WTC11 (cell line): ENCODE measurements at regions not wholly inside any gene's neighbourhood (a gene's known extent, or its start where the extent isn't known, plus 50 kb on each side); places are given as distances from the start of the nearest gene placed in this dataset.

Experiments
- ATAC-seq: fragments of 200-7000 bp; cut with Tn5 transposase; 2 replicates; pipeline ENCODE4 v1.10.0; 2021; ENCODE audit warnings: mild to moderate bottlenecking, moderate library complexity
- CTCF ChIA-PET: fragments of 300-600 bp; sonication (Branson Sonifier 250); formaldehyde crosslinking; loops from one replicate; lab custom pipeline; 2021; ENCODE audit warnings: antibody characterized with exemption; lab: Charles Lee
- POLR2A ChIA-PET: fragments of 350-600 bp; sonication (Branson Sonifier 250); formaldehyde crosslinking; loops from one replicate; lab custom pipeline; 2021; ENCODE audit warnings: antibody characterized with exemption; lab: Charles Lee
- DNase-seq: peaks from one replicate; pipeline ENCODE4 v3.0.0; 2021; ENCODE audit warnings: low spot score
- H3K27ac Mint-ChIP-seq: 2 replicates; pipeline ENCODE4 v1.8.0; 2021; ENCODE audit warnings: mixed read lengths
- H3K27me3 Mint-ChIP-seq: 2 replicates; pipeline ENCODE4 v1.8.0; 2021; ENCODE audit warnings: low read depth, mild to moderate bottlenecking, moderate library complexity, mixed read lengths
- H3K36me3 Mint-ChIP-seq: 2 replicates; pipeline ENCODE4 v1.8.0; 2021; ENCODE audit warnings: mixed read lengths
- H3K4me1 Mint-ChIP-seq: 2 replicates; pipeline ENCODE4 v1.8.0; 2022; ENCODE audit warnings: mixed read lengths
- H3K4me3 Mint-ChIP-seq: 2 replicates; pipeline ENCODE4 v1.8.0; 2021; ENCODE audit warnings: mild to moderate bottlenecking, moderate library complexity, mixed read lengths
- H3K9me3 Mint-ChIP-seq: 2 replicates; pipeline ENCODE4 v1.8.0; 2021; ENCODE audit warnings: mixed read lengths
- CREB1 ChIP-seq: sonication (generic); formaldehyde crosslinking; IDR thresholded peaks from 2 replicates; pipeline ENCODE4 v1.8.0; 2023; ENCODE audit warnings: mild to moderate bottlenecking, missing genetic modification reagents
- ESRRA ChIP-seq: sonication (generic); formaldehyde crosslinking; IDR thresholded peaks from 2 replicates; pipeline ENCODE4 v1.8.1; 2022; ENCODE audit warnings: mild to moderate bottlenecking, missing genetic modification reagents, borderline replicate concordance
- FOXJ3 ChIP-seq: sonication (generic); formaldehyde crosslinking; IDR thresholded peaks from 2 replicates; pipeline ENCODE4 v1.9.0; 2021; ENCODE audit warnings: missing genetic modification reagents, mild to moderate bottlenecking, borderline replicate concordance
- JUN ChIP-seq: sonication (generic); formaldehyde crosslinking; IDR thresholded peaks from 2 replicates; pipeline ENCODE4 v1.8.0; 2023; ENCODE audit warnings: mild to moderate bottlenecking, missing genetic modification reagents
- KAT7 ChIP-seq: sonication (generic); formaldehyde crosslinking; IDR thresholded peaks from 2 replicates; pipeline ENCODE4 v1.8.1; 2023; ENCODE audit warnings: missing genetic modification reagents, mild to moderate bottlenecking, borderline replicate concordance
- NR1H2 ChIP-seq: sonication (generic); formaldehyde crosslinking; IDR thresholded peaks from 2 replicates; pipeline ENCODE4 v1.9.0; 2021; ENCODE audit warnings: mild to moderate bottlenecking, moderate library complexity, missing genetic modification reagents
- NR2C2 ChIP-seq: sonication (generic); formaldehyde crosslinking; IDR thresholded peaks from 2 replicates; pipeline ENCODE4 v1.8.0; 2022; ENCODE audit warnings: mild to moderate bottlenecking, missing genetic modification reagents
- RELA ChIP-seq: sonication (generic); formaldehyde crosslinking; IDR thresholded peaks from 2 replicates; pipeline ENCODE4 v1.8.1; 2022; ENCODE audit warnings: missing genetic modification reagents, mild to moderate bottlenecking, borderline replicate concordance
- SMAD4 ChIP-seq: sonication (generic); formaldehyde crosslinking; IDR thresholded peaks from 2 replicates; pipeline ENCODE4 v1.8.0; 2022; ENCODE audit warnings: mild to moderate bottlenecking, missing genetic modification reagents
- TCF7 ChIP-seq: sonication (generic); formaldehyde crosslinking; IDR thresholded peaks from 2 replicates; pipeline ENCODE4 v1.8.0; 2022; ENCODE audit warnings: mild to moderate bottlenecking, low read depth, missing genetic modification reagents, moderate library complexity
- TEAD1 ChIP-seq: sonication (generic); formaldehyde crosslinking; IDR thresholded peaks from 2 replicates; pipeline ENCODE4 v1.8.0; 2022; ENCODE audit warnings: mild to moderate bottlenecking, missing genetic modification reagents
- ZNF138 ChIP-seq: sonication (generic); formaldehyde crosslinking; conservative IDR thresholded peaks from 2 replicates; pipeline ENCODE4 v1.8.1; 2022; ENCODE audit warnings: mild to moderate bottlenecking, moderate library complexity, missing genetic modification reagents
- ZNF317 ChIP-seq: sonication (generic); formaldehyde crosslinking; IDR thresholded peaks from 2 replicates; pipeline ENCODE4 v1.8.1; 2023; ENCODE audit warnings: low read depth, mild to moderate bottlenecking, moderate library complexity, missing genetic modification reagents, borderline replicate concordance
- ZNF423 ChIP-seq: fragments of 250-450 bp; sonication (Bioruptor Pico); IDR thresholded peaks from 2 replicates; pipeline ENCODE4 v2.1.2; 2022; ENCODE audit warnings: mild to moderate bottlenecking, moderate library complexity
- TF ChIP-seq, protein P1 (sequence below): sonication (generic); formaldehyde crosslinking; IDR thresholded peaks from 2 replicates; pipeline ENCODE4 v1.8.0; 2022; ENCODE audit warnings: missing genetic modification reagents
- TF ChIP-seq, protein P2 (sequence below): sonication (generic); formaldehyde crosslinking; IDR thresholded peaks from 2 replicates; pipeline ENCODE4 v1.8.1; 2022; ENCODE audit warnings: missing genetic modification reagents, borderline replicate concordance
- TF ChIP-seq, protein P3 (sequence below): fragments of 250-450 bp; sonication (Bioruptor Pico); IDR thresholded peaks from 2 replicates; pipeline ENCODE4 v1.8.0; 2021; ENCODE audit warnings: mild to moderate bottlenecking
- TF ChIP-seq, protein P4 (sequence below): sonication (generic); formaldehyde crosslinking; IDR thresholded peaks from 2 replicates; pipeline ENCODE4 v1.8.1; 2022; ENCODE audit warnings: low read depth, mild to moderate bottlenecking, moderate library complexity, missing genetic modification reagents, borderline replicate concordance
- TF ChIP-seq, protein P5 (sequence below): sonication (generic); formaldehyde crosslinking; IDR thresholded peaks from 2 replicates; pipeline ENCODE4 v1.8.1; 2023; ENCODE audit warnings: mild to moderate bottlenecking, missing genetic modification reagents, moderate library complexity
- TF ChIP-seq, protein P6 (sequence below): sonication (generic); formaldehyde crosslinking; IDR thresholded peaks from 2 replicates; pipeline ENCODE4 v1.8.1; 2022; ENCODE audit warnings: mild to moderate bottlenecking, moderate library complexity, missing genetic modification reagents
- TF ChIP-seq, protein P7 (sequence below): sonication (generic); formaldehyde crosslinking; IDR thresholded peaks from 2 replicates; pipeline ENCODE4 v1.8.0; 2023; ENCODE audit warnings: missing genetic modification reagents
- TF ChIP-seq, protein P8 (sequence below): sonication (generic); formaldehyde crosslinking; conservative IDR thresholded peaks from 2 replicates; pipeline ENCODE4 v1.8.1; 2022; ENCODE audit warnings: mild to moderate bottlenecking, missing genetic modification reagents

DNA sequence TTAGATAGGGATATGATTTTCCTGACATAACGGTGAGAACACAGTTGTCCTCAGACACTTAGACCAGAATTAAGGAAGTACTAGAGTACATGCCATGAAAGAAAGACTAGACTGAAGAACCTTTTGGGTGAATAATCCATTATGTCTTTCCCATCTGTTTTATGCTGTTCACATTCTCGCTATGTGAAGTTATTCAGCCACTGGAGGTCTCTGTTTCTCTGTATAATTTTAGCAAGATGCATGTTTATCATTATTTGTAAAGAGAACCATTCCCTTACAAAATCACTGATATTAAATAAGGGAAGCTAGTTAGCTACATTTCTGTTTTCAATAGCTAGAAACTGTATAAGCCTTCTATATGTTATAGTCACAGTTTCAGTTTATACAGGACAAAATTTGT, 391.9 kb downstream of the CD109 start (continued):
- TF ChIP-seq, protein P1, sequence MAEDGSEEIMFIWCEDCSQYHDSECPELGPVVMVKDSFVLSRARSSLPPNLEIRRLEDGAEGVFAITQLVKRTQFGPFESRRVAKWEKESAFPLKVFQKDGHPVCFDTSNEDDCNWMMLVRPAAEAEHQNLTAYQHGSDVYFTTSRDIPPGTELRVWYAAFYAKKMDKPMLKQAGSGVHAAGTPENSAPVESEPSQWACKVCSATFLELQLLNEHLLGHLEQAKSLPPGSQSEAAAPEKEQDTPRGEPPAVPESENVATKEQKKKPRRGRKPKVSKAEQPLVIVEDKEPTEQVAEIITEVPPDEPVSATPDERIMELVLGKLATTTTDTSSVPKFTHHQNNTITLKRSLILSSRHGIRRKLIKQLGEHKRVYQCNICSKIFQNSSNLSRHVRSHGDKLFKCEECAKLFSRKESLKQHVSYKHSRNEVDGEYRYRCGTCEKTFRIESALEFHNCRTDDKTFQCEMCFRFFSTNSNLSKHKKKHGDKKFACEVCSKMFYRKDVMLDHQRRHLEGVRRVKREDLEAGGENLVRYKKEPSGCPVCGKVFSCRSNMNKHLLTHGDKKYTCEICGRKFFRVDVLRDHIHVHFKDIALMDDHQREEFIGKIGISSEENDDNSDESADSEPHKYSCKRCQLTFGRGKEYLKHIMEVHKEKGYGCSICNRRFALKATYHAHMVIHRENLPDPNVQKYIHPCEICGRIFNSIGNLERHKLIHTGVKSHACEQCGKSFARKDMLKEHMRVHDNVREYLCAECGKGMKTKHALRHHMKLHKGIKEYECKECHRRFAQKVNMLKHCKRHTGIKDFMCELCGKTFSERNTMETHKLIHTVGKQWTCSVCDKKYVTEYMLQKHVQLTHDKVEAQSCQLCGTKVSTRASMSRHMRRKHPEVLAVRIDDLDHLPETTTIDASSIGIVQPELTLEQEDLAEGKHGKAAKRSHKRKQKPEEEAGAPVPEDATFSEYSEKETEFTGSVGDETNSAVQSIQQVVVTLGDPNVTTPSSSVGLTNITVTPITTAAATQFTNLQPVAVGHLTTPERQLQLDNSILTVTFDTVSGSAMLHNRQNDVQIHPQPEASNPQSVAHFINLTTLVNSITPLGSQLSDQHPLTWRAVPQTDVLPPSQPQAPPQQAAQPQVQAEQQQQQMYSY (CRISPR knock-in tag): no peak
- TF ChIP-seq, protein P2, sequence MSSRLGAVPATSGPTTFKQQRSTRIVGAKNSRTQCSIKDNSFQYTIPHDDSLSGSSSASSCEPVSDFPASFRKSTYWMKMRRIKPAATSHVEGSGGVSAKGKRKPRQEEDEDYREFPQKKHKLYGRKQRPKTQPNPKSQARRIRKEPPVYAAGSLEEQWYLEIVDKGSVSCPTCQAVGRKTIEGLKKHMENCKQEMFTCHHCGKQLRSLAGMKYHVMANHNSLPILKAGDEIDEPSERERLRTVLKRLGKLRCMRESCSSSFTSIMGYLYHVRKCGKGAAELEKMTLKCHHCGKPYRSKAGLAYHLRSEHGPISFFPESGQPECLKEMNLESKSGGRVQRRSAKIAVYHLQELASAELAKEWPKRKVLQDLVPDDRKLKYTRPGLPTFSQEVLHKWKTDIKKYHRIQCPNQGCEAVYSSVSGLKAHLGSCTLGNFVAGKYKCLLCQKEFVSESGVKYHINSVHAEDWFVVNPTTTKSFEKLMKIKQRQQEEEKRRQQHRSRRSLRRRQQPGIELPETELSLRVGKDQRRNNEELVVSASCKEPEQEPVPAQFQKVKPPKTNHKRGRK (CRISPR knock-in tag): no peak
- TF ChIP-seq KAT7 (CRISPR knock-in tag): no peak
- TF ChIP-seq FOXJ3: no peak
- no peak for TF ChIP-seq CREB1 (CRISPR knock-in tag)

DNA sequence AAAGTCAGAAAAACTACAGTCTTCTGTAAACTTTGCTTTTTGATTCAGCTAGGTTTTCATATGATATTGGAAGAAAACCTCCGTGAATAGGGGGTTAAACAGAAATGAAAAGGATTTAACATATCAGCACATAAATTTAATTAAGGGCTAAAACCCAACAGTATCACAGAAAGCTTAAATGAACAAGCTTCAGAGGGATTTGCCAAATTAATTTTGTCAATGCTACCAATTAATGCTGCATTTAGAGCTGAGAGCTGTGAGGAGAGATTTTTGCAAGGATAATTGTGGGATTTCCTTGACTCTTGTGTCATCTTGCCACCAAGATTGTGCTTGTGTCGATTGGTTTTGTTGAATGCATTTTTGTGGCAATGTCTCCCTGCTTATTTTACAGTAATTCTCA, 379.9 kb downstream of the CD109 start:
- TF ChIP-seq ZNF138 (CRISPR knock-in tag): no peak
- TF ChIP-seq, protein P3, sequence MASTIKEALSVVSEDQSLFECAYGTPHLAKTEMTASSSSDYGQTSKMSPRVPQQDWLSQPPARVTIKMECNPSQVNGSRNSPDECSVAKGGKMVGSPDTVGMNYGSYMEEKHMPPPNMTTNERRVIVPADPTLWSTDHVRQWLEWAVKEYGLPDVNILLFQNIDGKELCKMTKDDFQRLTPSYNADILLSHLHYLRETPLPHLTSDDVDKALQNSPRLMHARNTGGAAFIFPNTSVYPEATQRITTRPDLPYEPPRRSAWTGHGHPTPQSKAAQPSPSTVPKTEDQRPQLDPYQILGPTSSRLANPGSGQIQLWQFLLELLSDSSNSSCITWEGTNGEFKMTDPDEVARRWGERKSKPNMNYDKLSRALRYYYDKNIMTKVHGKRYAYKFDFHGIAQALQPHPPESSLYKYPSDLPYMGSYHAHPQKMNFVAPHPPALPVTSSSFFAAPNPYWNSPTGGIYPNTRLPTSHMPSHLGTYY (CRISPR knock-in tag): no peak
- no peak for TF ChIP-seq JUN (CRISPR knock-in tag)
- TF ChIP-seq ESRRA (CRISPR knock-in tag): no peak
- TF ChIP-seq TEAD1: no peak
- no peak for TF ChIP-seq TCF7 (CRISPR knock-in tag)
- TF ChIP-seq NR1H2 (CRISPR knock-in tag): no peak
- TF ChIP-seq ZNF317 (CRISPR knock-in tag): no peak
- no peak for TF ChIP-seq SMAD4 (CRISPR knock-in tag)
- TF ChIP-seq ZNF423: no peak
- TF ChIP-seq, protein P4, sequence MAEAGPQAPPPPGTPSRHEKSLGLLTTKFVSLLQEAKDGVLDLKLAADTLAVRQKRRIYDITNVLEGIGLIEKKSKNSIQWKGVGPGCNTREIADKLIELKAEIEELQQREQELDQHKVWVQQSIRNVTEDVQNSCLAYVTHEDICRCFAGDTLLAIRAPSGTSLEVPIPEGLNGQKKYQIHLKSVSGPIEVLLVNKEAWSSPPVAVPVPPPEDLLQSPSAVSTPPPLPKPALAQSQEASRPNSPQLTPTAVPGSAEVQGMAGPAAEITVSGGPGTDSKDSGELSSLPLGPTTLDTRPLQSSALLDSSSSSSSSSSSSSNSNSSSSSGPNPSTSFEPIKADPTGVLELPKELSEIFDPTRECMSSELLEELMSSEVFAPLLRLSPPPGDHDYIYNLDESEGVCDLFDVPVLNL (CRISPR knock-in tag): no peak
- TF ChIP-seq, protein P5, sequence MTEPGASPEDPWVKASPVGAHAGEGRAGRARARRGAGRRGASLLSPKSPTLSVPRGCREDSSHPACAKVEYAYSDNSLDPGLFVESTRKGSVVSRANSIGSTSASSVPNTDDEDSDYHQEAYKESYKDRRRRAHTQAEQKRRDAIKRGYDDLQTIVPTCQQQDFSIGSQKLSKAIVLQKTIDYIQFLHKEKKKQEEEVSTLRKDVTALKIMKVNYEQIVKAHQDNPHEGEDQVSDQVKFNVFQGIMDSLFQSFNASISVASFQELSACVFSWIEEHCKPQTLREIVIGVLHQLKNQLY: no peak
- TF ChIP-seq RELA (CRISPR knock-in tag): no peak
- TF ChIP-seq, protein P6, sequence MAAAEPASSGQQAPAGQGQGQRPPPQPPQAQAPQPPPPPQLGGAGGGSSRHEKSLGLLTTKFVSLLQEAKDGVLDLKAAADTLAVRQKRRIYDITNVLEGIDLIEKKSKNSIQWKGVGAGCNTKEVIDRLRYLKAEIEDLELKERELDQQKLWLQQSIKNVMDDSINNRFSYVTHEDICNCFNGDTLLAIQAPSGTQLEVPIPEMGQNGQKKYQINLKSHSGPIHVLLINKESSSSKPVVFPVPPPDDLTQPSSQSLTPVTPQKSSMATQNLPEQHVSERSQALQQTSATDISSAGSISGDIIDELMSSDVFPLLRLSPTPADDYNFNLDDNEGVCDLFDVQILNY: no peak
- TF ChIP-seq NR2C2 (CRISPR knock-in tag): no peak
- TF ChIP-seq, protein P7, sequence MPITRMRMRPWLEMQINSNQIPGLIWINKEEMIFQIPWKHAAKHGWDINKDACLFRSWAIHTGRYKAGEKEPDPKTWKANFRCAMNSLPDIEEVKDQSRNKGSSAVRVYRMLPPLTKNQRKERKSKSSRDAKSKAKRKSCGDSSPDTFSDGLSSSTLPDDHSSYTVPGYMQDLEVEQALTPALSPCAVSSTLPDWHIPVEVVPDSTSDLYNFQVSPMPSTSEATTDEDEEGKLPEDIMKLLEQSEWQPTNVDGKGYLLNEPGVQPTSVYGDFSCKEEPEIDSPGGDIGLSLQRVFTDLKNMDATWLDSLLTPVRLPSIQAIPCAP (CRISPR knock-in tag): no peak
- TF ChIP-seq, protein P8, sequence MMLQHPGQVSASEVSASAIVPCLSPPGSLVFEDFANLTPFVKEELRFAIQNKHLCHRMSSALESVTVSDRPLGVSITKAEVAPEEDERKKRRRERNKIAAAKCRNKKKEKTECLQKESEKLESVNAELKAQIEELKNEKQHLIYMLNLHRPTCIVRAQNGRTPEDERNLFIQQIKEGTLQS (CRISPR knock-in tag): no peak
- Mint-ChIP-seq H3K27me3 (no peaks in the 10 kb centered on the region), H3K4me1 (no peaks in the 10 kb centered on the region), H3K9me3 (peaks cover 9% of the 10 kb centered on the region), H3K27ac (no peak overlapping the region), H3K4me3 (no peak overlapping the region), H3K36me3 (no peaks in the 10 kb centered on the region)
- ATAC-seq (no peak), DNase-seq (no peak)
- ChIA-PET POLR2A (no interaction called here), CTCF (interaction anchor here (1.6 kb wide), 1 partner anchor 15 kb away, joined by 3 read pairs; no protein-coding TSS in a partner anchor)
